H1 (cell line): ENCODE measurements at regions not wholly inside any gene's neighbourhood (a gene's known extent, or its start where the extent isn't known, plus 50 kb on each side); places are given as distances from the start of the nearest gene placed in this dataset.

Experiments
- CTCF ChIA-PET: fragments of 300-600 bp; sonication (Branson Sonifier 250); formaldehyde crosslinking; loops from one replicate; lab custom pipeline; 2021; ENCODE audit not compliant: partially characterized antibody; lab: Charles Lee
- POLR2A ChIA-PET: fragments of 300-600 bp; sonication (Branson Sonifier 250); formaldehyde crosslinking; loops from one replicate; lab custom pipeline; 2021; ENCODE audit warnings: inconsistent platforms; ENCODE audit not compliant: partially characterized antibody; lab: Charles Lee
- DNase-seq, 2 experiments: peaks; one replicate each; pipeline versions ENCODE4 v3.0.0 to v3.0.0-alpha.2; 2010 to 2022; ENCODE audit warnings: low spot score in 2 of 2, low read depth in 1 of 2, mixed read lengths in 1 of 2
- FAIRE-seq: peaks from 2 replicates; lab custom pipeline; 2011; peaks lifted over from hg19 to GRCh38; lab: Jason Lieb, UNC
- H2AFZ ChIP-seq: 2 replicates; pipeline ENCODE4 v1.8.1; 2012; ENCODE audit warnings: low read length, inconsistent platforms
- H2AK5ac ChIP-seq: 2 replicates; pipeline ENCODE4 v1.6.1; 2013; ENCODE audit warnings: low read depth, low read length
- H2BK120ac ChIP-seq: replicated peaks from 2 replicates; pipeline ENCODE3; 2013; ENCODE audit warnings: low read depth, low read length, inconsistent platforms
- H2BK12ac ChIP-seq: 2 replicates; pipeline ENCODE4 v1.6.1; 2013; ENCODE audit warnings: low read depth, low read length
- H2BK15ac ChIP-seq: 2 replicates; pipeline ENCODE4 v1.6.1; 2013; ENCODE audit warnings: low read length
- H2BK20ac ChIP-seq: 2 replicates; pipeline ENCODE4 v1.6.1; 2013; ENCODE audit warnings: low read length
- H2BK5ac ChIP-seq: 2 replicates; pipeline ENCODE4 v1.6.1; 2013; ENCODE audit warnings: low read depth, low read length
- H3K14ac ChIP-seq: 2 replicates; pipeline ENCODE4 v1.6.1; 2013; ENCODE audit warnings: inconsistent platforms; ENCODE audit not compliant: insufficient read length
- H3K18ac ChIP-seq: 2 replicates; pipeline ENCODE4 v1.6.1; 2013; ENCODE audit warnings: low read length; ENCODE audit errors: extremely low read depth
- H3K23ac ChIP-seq: 2 replicates; pipeline ENCODE4 v1.6.1; 2013; ENCODE audit warnings: inconsistent platforms; ENCODE audit not compliant: insufficient read length
- H3K23me2 ChIP-seq: 2 replicates; pipeline ENCODE4 v1.6.1; 2013; ENCODE audit warnings: low read depth, low read length
- H3K27ac ChIP-seq: 2 replicates; pipeline ENCODE4 v1.6.1; 2011; ENCODE audit warnings: low read depth, low read length, inconsistent platforms
- H3K27me3 ChIP-seq, 4 experiments: replicated peaks in 1 of 4; 1 replicate in 1 of 4; 2 replicates in 3 of 4; pipeline versions ENCODE4 v1.6.1 to v1.8.1; 2011 to 2013; ENCODE audit warnings: low read length in 3 of 4, mild to moderate bottlenecking in 3 of 4, inconsistent platforms in 2 of 4, mixed read lengths in 2 of 4, moderate library complexity in 1 of 4; ENCODE audit not compliant: control insufficient read depth in 3 of 4, insufficient read depth in 3 of 4; ENCODE audit errors: extremely low read depth in 1 of 4
- H3K36me3 ChIP-seq, 4 experiments: 2 replicates each; pipeline versions ENCODE4 v1.6.1 to v1.8.1; 2011 to 2013; ENCODE audit warnings: mild to moderate bottlenecking in 4 of 4, low read length in 3 of 4, moderate library complexity in 2 of 4, control low read depth in 1 of 4, inconsistent platforms in 1 of 4; ENCODE audit not compliant: insufficient read depth in 4 of 4, control insufficient read depth in 2 of 4
- H3K4ac ChIP-seq: replicated peaks from 2 replicates; pipeline ENCODE3; 2013; ENCODE audit warnings: low read length, low read depth, mixed read lengths, inconsistent platforms; ENCODE audit not compliant: insufficient read length
- H3K4me1 ChIP-seq, 4 experiments: replicated peaks in 1 of 4; 1 replicate in 1 of 4; 2 replicates in 3 of 4; pipeline versions ENCODE4 v1.6.1 to v1.8.1; 2011 to 2013; ENCODE audit warnings: low read length in 3 of 4, inconsistent platforms in 2 of 4, mixed read lengths in 1 of 4; ENCODE audit not compliant: insufficient read depth in 4 of 4, control insufficient read depth in 3 of 4
- H3K4me2 ChIP-seq, 2 experiments: 2 replicates each; pipeline versions ENCODE4 v1.6.1 to v1.8.1; 2011 to 2013; ENCODE audit warnings: low read depth in 2 of 2, low read length in 2 of 2, control low read depth in 1 of 2, inconsistent platforms in 1 of 2, mild to moderate bottlenecking in 1 of 2; ENCODE audit not compliant: insufficient read depth in 1 of 2
- H3K4me3 ChIP-seq, 4 experiments: fragments of 200-600, 300-600 bp in 1 of 4; sonication (generic), shearing (Covaris generic), sonication (Bioruptor Twin) in 1 of 4; 2 replicates each; pipeline versions ENCODE4 v1.5.1 to v1.8.1; 2011 to 2016; ENCODE audit warnings: low read length in 4 of 4, low read depth in 3 of 4, control low read depth in 2 of 4, inconsistent platforms in 2 of 4, mild to moderate bottlenecking in 2 of 4, mixed read lengths in 1 of 4, moderate library complexity in 1 of 4; ENCODE audit not compliant: insufficient read depth in 2 of 4; ENCODE audit errors: extremely low read depth in 1 of 4
- H3K56ac ChIP-seq: replicated peaks from 2 replicates; pipeline ENCODE3; 2013; ENCODE audit warnings: low read depth, mild to moderate bottlenecking, mixed read lengths, low read length, inconsistent platforms; ENCODE audit not compliant: insufficient read length
- H3K79me1 ChIP-seq: 2 replicates; pipeline ENCODE4 v1.6.1; 2013; ENCODE audit warnings: low read depth, low read length, control low read depth
- H3K79me2 ChIP-seq, 2 experiments: 2 replicates each; pipeline versions ENCODE4 v1.6.1 to v1.8.1; 2012 to 2013; ENCODE audit warnings: low read length in 2 of 2, mild to moderate bottlenecking in 2 of 2, inconsistent platforms in 1 of 2; ENCODE audit not compliant: insufficient read depth in 2 of 2, control insufficient read depth in 1 of 2
- H3K9ac ChIP-seq, 4 experiments: replicated peaks in 1 of 4; 1 replicate in 1 of 4; 2 replicates in 3 of 4; pipeline versions ENCODE4 v1.6.1 to v1.8.1; 2011 to 2013; ENCODE audit warnings: low read depth in 3 of 4, low read length in 3 of 4, control low read depth in 2 of 4, mild to moderate bottlenecking in 2 of 4, moderate library complexity in 2 of 4, inconsistent platforms in 1 of 4; ENCODE audit errors: extremely low read depth in 1 of 4
- H3K9me3 ChIP-seq, 2 experiments: 2 replicates each; pipeline versions ENCODE4 v1.6.1 to v1.8.1; 2012 to 2013; ENCODE audit warnings: mild to moderate bottlenecking in 2 of 2, moderate library complexity in 2 of 2, control low read depth in 1 of 2, inconsistent platforms in 1 of 2, low read depth in 1 of 2, low read length in 1 of 2, mixed read lengths in 1 of 2; ENCODE audit not compliant: insufficient read depth in 2 of 2
- H4K20me1 ChIP-seq, 2 experiments: replicated peaks in 1 of 2; 2 replicates each; pipeline versions ENCODE3 to v1.8.1; 2011 to 2013; ENCODE audit warnings: inconsistent platforms in 2 of 2, low read length in 2 of 2, mild to moderate bottlenecking in 1 of 2; ENCODE audit not compliant: insufficient read depth in 2 of 2, control insufficient read depth in 1 of 2
- H4K5ac ChIP-seq: 2 replicates; pipeline ENCODE4 v1.6.1; 2013; ENCODE audit warnings: low read length, low read depth, mixed read lengths, inconsistent platforms; ENCODE audit not compliant: insufficient read length
- H4K8ac ChIP-seq: 2 replicates; pipeline ENCODE4 v1.8.0; 2013; ENCODE audit warnings: mild to moderate bottlenecking, moderate library complexity, low read length, inconsistent platforms; ENCODE audit not compliant: insufficient read depth; ENCODE audit errors: extremely low read depth
- H4K91ac ChIP-seq: replicated peaks from 2 replicates; pipeline ENCODE3; 2013; ENCODE audit warnings: low read length, mixed read lengths, inconsistent platforms; ENCODE audit not compliant: insufficient read length
- SIRT6 ChIP-seq: IDR thresholded peaks from one replicate; pipeline ENCODE4 v1.7.1; 2012; ENCODE audit warnings: low read length, inconsistent platforms
- SIX5 ChIP-seq: IDR thresholded peaks from 2 replicates; pipeline ENCODE4 v1.6.1; 2011; ENCODE audit warnings: mild to moderate bottlenecking, low read depth, low read length
- SP2 ChIP-seq: IDR thresholded peaks from 2 replicates; pipeline ENCODE4 v1.6.1; 2012; ENCODE audit warnings: mild to moderate bottlenecking, low read length, inconsistent platforms
- WGBS, 2 experiments: shearing (Covaris generic) in 1 of 2; methylation state at CpG; one replicate each; pipeline versions ENCODE4 v1.1.6 to v1.1.7; 2013 to 2015; ENCODE audit warnings: low lambda C conversion rate in 2 of 2, mixed read lengths in 2 of 2, inconsistent platforms in 1 of 2, low coverage in 1 of 2, missing lambda C conversion rate in 1 of 2; ENCODE audit not compliant: insufficient replicate concordance in 2 of 2, insufficient coverage in 1 of 2, insufficient read length in 1 of 2; ENCODE audit errors: extremely low coverage in 1 of 2, missing lambda C conversion rate in 1 of 2; 5-methylcytosine and 5-hydroxymethylcytosine counted together

GRCh38 chr5:128671943-128672342, 133.9 kb upstream of the FBN2 start:
- Histone ChIP-seq H4K8ac (no peak overlapping the region), H4K5ac (no peak overlapping the region), H3K23ac (no peak overlapping the region), H2BK120ac (no peak overlapping the region), H3K14ac (no peak overlapping the region), H3K4ac (no peak overlapping the region), H2BK12ac (no peak overlapping the region), H3K23me2 (no peaks in the 10 kb centered on the region), H3K79me2 (no peaks in the 10 kb centered on the region), H3K56ac (no peak overlapping the region), H3K27me3 (no peaks in the 10 kb centered on the region), H3K9ac (no peak overlapping the region), H3K4me1 (peaks cover 0 to 3% (median 0%) of the 10 kb centered on the region in 4 experiments; a peak in 3 of 7 replicates), H4K91ac (no peak overlapping the region), H2BK20ac (no peak overlapping the region), H3K9me3 (peaks cover 3 to 11% of the 10 kb centered on the region in 2 experiments; a peak in 1 of 4 replicates), H3K18ac (no peak overlapping the region), H3K27ac (no peak overlapping the region), H3K79me1 (no peaks in the 10 kb centered on the region), H2AFZ (no peak overlapping the region), H4K20me1 (no peaks in the 10 kb centered on the region), H2AK5ac (no peak overlapping the region), H3K36me3 (no peaks in the 10 kb centered on the region; a peak in 1 of 8 replicates), H2BK5ac (no peak overlapping the region), H3K4me3 (no peak overlapping the region), H3K4me2 (no peak overlapping the region), H2BK15ac (no peak overlapping the region)
- WGBS, 2 experiments = 80% methylated on average over 2 of the region's 2 CpGs; no CpG with 5 or more reads in 1 of the 2 experiments
- ChIA-PET CTCF (interaction anchor here (1.2 to 3.4 kb wide), 5 partner anchors 10 to 460 kb away, joined by 3 to 16 read pairs (median 5); no protein-coding TSS in a partner anchor), POLR2A (no interaction called here)
- DNase-seq = no peak
- no peak for FAIRE-seq
- no peak for TF ChIP-seq SIX5
- TF ChIP-seq SP2 = no peak
- TF ChIP-seq SIRT6 = no peak
